ENCODE measurements at regions not wholly inside any gene's neighbourhood (a gene's known extent, or its start where the extent isn't known, plus 50 kb on each side); places are given as distances from the start of the nearest gene placed in this dataset.

- no peak for FAIRE-seq
Measured at GRCh38 chr9:106287091-106287631, 575.8 kb upstream of the ZNF462 start.

- no peak for FAIRE-seq
Measured at GRCh38 chr9:106287731-106288130, 575.2 kb upstream of the ZNF462 start.

DNA sequence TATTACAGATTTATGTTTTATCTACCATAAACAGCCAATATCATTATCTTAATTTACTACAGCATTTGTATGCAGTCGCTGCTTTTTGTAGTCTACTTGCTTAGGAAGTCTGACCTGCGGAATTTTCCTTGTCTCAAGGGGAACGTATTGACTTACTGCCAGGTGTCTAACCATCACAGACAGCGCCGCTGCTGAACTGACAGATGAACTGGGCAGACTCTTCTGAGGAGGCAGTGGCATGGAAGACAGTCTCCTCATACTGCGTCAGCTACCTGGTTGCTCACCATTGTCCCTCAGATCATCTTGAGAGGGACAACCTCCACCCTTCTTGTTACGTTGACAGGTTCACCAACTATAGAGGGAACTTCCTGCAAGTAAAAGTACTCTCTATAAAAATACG is 574.3 kb upstream of the ZNF462 start:
- FAIRE-seq = no peak

GRCh38 chr9:106291786-106292185 is 571.2 kb upstream of the ZNF462 start:
- FAIRE-seq = no peak

- FAIRE-seq = no peak
Measured at GRCh38 chr9:106296426-106296825, 566.5 kb upstream of the ZNF462 start.

DNA sequence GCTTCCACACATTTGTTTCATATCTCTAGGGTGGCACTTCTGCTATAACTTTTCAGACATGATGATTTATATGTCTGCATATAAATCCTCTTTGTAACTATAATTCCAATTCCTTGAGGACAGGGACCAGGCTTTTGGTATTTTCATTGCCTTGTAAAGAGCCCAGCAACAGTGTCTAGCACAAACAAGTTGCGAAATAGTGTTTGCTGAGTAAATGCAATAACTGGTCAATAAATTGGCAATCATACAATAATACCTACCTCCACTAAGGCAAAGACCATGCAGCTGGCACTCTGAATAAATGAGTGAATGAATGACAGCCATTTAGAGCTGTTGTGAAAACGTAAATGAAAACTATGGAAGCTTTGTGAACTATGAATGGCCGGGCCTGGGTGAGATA is 564.0 kb upstream of the ZNF462 start:
- no peak for FAIRE-seq

DNA sequence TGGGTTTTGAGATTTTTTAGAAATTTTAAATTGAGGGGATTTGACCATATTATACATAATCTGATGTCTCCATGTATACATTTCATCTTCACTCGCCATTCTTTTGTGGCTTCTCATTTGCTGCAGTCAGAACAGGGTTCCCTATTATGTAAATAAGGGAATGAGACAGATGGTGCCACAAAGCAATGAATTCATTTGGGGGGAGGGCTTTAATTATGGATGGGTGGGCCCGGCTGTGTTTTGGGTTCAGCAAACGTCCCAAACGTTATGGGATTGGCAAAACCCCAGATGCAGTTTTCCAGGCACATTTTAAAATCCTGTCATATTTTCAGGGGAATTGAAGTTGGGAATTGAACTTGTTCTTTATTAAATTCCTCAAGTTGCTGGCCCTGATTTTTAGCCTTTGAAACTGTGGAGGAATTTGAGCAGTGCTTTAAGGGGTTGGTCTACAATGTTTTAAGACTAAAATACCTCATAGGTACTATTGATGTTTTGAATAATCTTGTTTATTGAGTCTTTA is 558.5 kb upstream of the ZNF462 start:
- FAIRE-seq = no peak

DNA sequence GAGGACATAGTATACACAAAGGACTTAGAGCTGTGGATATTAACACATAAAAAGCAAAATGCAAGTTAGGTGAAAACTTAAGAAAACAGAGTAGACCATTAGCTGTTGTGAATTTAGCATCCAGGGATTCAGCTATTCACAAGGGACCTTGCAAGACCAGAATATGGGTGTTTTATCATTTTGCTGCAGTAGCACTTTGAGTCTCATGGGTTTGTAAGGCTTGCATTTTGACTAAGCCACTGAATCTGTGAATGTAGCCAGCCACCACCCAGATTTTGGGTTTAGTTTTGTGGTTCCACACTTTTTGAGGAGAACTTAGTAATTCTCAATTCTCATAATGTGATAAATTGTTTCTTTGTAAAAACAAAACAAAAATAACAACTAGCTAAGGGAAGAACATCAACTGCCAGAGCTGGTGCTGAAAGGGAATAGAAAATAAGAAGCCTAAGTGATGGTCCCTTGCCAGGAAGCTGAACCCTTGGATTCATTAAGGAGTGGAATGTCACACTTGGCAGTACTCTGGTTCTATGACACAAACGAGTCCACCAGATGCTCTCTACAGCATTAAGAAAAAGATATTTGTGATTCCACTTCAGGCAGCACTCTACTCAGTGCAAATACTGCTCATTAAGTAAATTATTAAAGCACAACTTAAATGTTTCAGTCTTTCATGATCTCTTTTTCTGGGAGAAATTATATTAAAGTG is 557.4 kb upstream of the ZNF462 start:
- no peak for FAIRE-seq

DNA sequence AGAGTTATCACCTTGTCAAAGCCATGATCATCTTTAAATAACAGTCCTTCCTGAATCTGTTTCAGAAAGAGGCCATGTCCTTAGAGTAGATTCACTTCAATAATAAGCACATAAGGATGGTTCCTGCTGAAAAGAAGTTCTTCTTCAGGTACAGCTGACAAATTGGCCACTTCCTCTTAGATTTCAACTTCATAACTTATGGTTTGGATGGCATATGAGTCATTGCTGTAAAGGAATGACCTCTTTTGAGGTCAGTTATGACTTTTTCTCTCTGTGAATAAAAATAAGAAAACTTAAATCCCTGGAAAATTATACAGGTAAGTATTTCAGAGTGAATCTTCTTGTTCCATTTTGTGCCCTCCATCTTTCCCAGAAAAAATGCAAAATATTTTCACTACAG is 555.3 kb upstream of the ZNF462 start:
- FAIRE-seq = no peak

GRCh38 chr9:106309925-106310324 is 553.0 kb upstream of the ZNF462 start:
- no peak for FAIRE-seq

DNA sequence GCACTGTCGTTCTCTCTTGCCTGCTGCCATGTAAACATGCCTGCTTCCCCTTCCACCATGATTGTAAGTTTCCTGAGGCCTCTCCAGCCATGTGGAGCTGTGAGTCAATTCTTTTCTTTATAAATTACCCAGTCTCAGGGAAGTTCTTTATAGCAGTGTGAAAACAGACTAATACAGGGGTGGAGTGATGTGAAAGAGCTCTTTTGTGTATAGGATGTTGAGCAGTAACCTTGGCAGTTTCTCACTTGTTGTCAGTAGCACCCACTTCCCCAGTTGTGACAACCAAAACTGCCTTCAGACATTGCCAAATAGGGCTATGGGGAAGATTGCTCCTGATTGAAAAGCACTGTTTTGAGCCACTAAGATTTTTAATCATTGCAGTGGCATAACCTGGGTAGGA is 552.2 kb upstream of the ZNF462 start:
- no peak for FAIRE-seq

DNA sequence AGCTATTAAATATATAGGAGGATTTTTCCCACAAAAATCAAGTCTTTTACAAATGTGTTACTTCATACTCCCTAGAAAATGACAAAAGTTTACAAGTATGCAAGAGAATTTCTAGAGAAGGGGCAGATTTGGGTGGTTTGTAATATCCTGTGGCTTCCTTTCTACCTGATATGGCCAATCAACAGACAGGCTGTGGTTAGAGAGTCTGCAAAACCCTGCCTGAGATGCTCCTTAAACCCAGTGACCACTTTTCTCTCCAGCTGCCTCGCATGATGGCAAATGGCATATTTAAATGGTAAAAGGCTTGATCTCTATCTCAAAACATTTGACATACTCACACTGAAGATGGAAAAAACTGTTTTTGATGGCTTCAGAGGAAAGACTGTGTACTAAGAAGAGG is 550.1 kb upstream of the ZNF462 start:
- no peak for FAIRE-seq

DNA sequence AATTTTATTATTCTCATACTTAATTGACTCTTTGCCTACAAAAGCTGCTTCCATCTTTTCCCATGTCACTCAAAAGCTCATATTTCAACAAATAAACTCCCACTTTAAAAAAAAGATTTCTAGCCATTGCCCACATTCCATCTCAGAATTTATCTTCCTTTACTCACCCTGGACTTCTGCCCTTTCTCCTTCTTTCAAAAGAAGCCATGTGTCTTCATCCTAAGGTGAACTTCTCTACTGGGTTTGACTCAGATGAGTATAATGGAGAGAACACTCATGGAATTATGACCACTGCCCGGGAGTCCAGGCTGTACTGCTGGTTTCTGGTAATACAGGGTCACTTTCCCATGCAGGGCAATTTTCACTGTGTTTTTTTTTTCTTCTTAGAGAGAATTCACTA is 548.5 kb upstream of the ZNF462 start:
- no peak for FAIRE-seq

- no peak for FAIRE-seq
Measured at GRCh38 chr9:106321394-106322180, 541.4 kb upstream of the ZNF462 start.

- no peak for FAIRE-seq
Measured at GRCh38 chr9:106322706-106323245, 540.2 kb upstream of the ZNF462 start.

DNA sequence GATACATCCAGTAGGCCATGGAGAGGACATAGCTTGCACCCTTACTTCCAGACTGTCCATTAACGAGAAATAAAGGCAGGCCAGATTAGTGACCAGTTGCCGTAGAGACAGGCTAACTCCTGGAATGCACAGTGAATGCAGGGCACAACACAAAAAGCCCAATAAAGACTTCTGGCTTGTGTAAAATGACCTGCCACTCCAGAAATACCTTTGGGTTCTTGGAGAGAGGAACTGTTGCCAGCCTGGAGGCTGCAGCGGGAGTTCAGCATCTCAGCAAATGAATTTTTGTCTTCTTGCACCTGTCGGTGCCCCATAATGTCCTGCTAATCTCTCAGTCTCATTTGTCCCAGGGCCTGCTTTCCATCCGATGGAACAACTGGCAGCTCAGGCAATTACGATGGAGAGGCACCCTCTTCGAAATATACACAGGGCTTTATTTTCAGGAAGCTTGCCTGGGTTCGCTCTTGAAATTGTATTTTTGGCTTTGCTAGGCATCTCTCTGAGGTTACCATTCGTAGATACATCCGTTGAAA is 538.8 kb upstream of the ZNF462 start:
- no peak for FAIRE-seq

GRCh38 chr9:106324591-106325280 is 538.2 kb upstream of the ZNF462 start:
- no peak for FAIRE-seq

DNA sequence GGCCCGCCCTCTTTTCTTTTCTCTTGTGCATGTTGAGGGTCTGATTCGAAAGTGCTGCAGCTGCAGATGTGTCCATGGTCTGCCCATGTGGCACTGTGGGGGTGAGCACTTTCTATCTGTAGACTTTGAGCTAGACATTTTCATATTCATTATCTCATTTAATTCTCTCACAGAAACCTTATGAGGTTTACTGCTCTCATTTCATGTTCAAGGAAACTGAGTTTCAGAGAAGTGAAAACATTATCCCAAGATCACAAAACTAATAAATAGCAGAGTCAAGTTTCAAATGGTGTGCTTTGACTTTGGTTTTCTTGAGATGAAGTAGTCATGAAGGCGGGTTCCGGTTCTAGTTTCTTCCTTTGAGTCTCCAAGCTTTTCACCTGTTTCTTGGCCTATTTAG is 536.5 kb upstream of the ZNF462 start:
- FAIRE-seq = no peak

- FAIRE-seq = no peak
Measured at GRCh38 chr9:106333481-106333880, 529.5 kb upstream of the ZNF462 start.

DNA sequence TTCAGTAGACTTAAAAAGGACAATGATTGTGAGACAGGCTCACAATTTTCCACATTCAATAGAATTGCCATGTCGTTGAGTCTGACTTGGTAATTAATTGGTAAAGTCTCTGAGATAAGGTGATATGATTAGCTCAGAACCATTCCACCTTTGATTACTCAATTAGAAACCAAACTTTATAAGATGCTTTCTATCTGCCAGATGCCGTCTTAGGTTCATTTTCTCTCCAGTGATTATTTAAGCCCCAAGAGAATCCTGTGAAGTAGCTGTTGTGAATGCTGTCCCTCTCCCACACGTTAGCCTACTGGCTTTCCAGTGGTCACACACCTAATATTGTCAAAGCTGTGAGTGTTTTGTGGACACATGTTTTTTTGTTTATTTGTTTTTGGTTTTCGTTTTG is 528.9 kb upstream of the ZNF462 start:
- FAIRE-seq = no peak

DNA sequence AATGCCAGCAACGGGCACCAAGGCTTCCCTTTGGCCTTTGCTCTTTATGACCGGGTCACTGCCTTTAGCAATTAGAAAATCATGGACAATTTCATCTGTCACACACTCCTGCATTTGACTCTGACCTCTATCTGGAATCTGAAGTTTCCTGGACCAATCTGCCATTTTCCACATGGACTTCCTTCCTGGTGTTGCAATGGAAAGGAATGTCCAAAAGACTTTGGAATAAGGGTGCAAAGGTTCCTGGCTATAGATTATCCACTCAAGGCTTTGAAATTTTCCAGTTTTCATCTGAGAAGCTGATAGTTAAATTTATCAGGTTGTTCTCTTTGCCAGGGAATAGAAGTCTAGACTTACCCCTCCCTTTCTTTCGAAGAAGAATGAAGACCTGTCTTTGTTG is 523.1 kb upstream of the ZNF462 start:
- FAIRE-seq = no peak

GRCh38 chr9:106350777-106351176 is 512.2 kb upstream of the ZNF462 start:
- FAIRE-seq = no peak

- no peak for FAIRE-seq
Measured at GRCh38 chr9:106356924-106357323, 506.0 kb upstream of the ZNF462 start.

Measured in G401.6 (cell line).